22Rv1 (cell line): ENCODE measurements at regions not wholly inside any gene's neighbourhood (a gene's known extent, or its start where the extent isn't known, plus 50 kb on each side); places are given as distances from the start of the nearest gene placed in this dataset.

ENCODE experiments used
- H3K27ac ChIP-seq: fragments of 450-650 bp; 2 replicates; pipeline ENCODE4 v1.5.1; 2017
- CTCF ChIP-seq: fragments of 450-650 bp; IDR thresholded peaks from 2 replicates; pipeline ENCODE4 v1.5.1; 2017; ENCODE audit warnings: mild to moderate bottlenecking
- ZFX ChIP-seq: fragments of 450-650 bp; IDR thresholded peaks from 2 replicates; pipeline ENCODE4 v1.6.1; 2017; ENCODE audit warnings: antibody characterized with exemption, borderline replicate concordance

GRCh38 chr3:118785415-118785814 is 249.2 kb downstream of the IGSF11 start:
- TF ChIP-seq ZFX (no peak), CTCF (no peak)
- no peak overlapping the region for H3K27ac ChIP-seq

GRCh38 chr3:118791246-118791645 is 243.4 kb downstream of the IGSF11 start:
- TF ChIP-seq CTCF: no peak
- TF ChIP-seq ZFX: no peak
- no peak overlapping the region for H3K27ac ChIP-seq

GRCh38 chr3:118792191-118792590 is 242.5 kb downstream of the IGSF11 start:
- no peak overlapping the region for H3K27ac ChIP-seq
- TF ChIP-seq CTCF: no peak
- TF ChIP-seq ZFX: no peak

GRCh38 chr3:118793176-118793575 is 241.5 kb downstream of the IGSF11 start:
- H3K27ac ChIP-seq: no peak overlapping the region
- TF ChIP-seq CTCF (no peak), ZFX (no peak)

GRCh38 chr3:118799303-118799702 is 235.3 kb downstream of the IGSF11 start:
- TF ChIP-seq ZFX: no peak
- TF ChIP-seq CTCF: no peak
- no peak overlapping the region for H3K27ac ChIP-seq

GRCh38 chr3:118801899-118802298 is 232.7 kb downstream of the IGSF11 start:
- H3K27ac ChIP-seq: no peak overlapping the region
- TF ChIP-seq ZFX (no peak), CTCF (no peak)

- H3K27ac ChIP-seq: no peak overlapping the region
- no peak for TF ChIP-seq ZFX
- TF ChIP-seq CTCF: no peak
Observed at GRCh38 chr3:118802325-118803095, 232.1 kb downstream of the IGSF11 start.
